GM03348 (cell line): ENCODE measurements at regions not wholly inside any gene's neighbourhood (a gene's known extent, or its start where the extent isn't known, plus 50 kb on each side); places are given as distances from the start of the nearest gene placed in this dataset.

Experiments
- DNase-seq: peaks from one replicate; pipeline ENCODE4 v3.0.0; 2012; ENCODE audit warnings: low spot score

- no peak for DNase-seq
Measured at GRCh38 chr4:167290678-167291077, 56.4 kb upstream of the SPOCK3 start.

GRCh38 chr4:167308876-167309275 is 74.6 kb upstream of the SPOCK3 start:
- DNase-seq = no peak

- DNase-seq = no peak
Measured at GRCh38 chr4:167321299-167321698, 87.0 kb upstream of the SPOCK3 start.

GRCh38 chr4:167339781-167340180 is 105.5 kb upstream of the SPOCK3 start:
- no peak for DNase-seq

GRCh38 chr4:167359711-167360110 is 125.4 kb upstream of the SPOCK3 start:
- DNase-seq = no peak

- DNase-seq = no peak
Measured at GRCh38 chr4:167379076-167379835, 145.0 kb upstream of the SPOCK3 start.

- no peak for DNase-seq
Measured at GRCh38 chr4:167380964-167381363, 146.7 kb upstream of the SPOCK3 start.

- no peak for DNase-seq
Measured at GRCh38 chr4:167383291-167383690, 149.0 kb upstream of the SPOCK3 start.

- no peak for DNase-seq
Measured at GRCh38 chr4:167397586-167397985, 163.3 kb upstream of the SPOCK3 start.

GRCh38 chr4:167399201-167399600 is 164.9 kb upstream of the SPOCK3 start:
- no peak for DNase-seq

GRCh38 chr4:167406181-167406580 is 171.9 kb upstream of the SPOCK3 start:
- DNase-seq = no peak

GRCh38 chr4:167415461-167415860 is 181.2 kb upstream of the SPOCK3 start:
- DNase-seq = no peak

GRCh38 chr4:167419468-167420140 is 185.3 kb upstream of the SPOCK3 start:
- no peak for DNase-seq

- no peak for DNase-seq
Measured at GRCh38 chr4:167421201-167421600, 186.9 kb upstream of the SPOCK3 start.

GRCh38 chr4:167424341-167425256 is 190.3 kb upstream of the SPOCK3 start:
- peak; percentile 1 for DNase-seq

GRCh38 chr4:167428156-167428555 is 193.9 kb upstream of the SPOCK3 start:
- no peak for DNase-seq

- DNase-seq = no peak
Measured at GRCh38 chr4:167431371-167431770, 197.1 kb upstream of the SPOCK3 start.

GRCh38 chr4:167435786-167436185 is 201.5 kb upstream of the SPOCK3 start:
- DNase-seq = no peak

GRCh38 chr4:167443841-167444240 is 209.5 kb upstream of the SPOCK3 start:
- DNase-seq = no peak

GRCh38 chr4:167452922-167453430 is 218.7 kb upstream of the SPOCK3 start:
- no peak for DNase-seq

GRCh38 chr4:167456619-167457018 is 222.3 kb upstream of the SPOCK3 start:
- DNase-seq = no peak

- DNase-seq = no peak
Measured at GRCh38 chr4:167469436-167469835, 235.1 kb upstream of the SPOCK3 start.
